Choroid plexus epithelial cell (primary cell): ENCODE measurements at regions not wholly inside any gene's neighbourhood (a gene's known extent, or its start where the extent isn't known, plus 50 kb on each side); places are given as distances from the start of the nearest gene placed in this dataset.

Experiments
- DNase-seq: peaks from one replicate; pipeline ENCODE4 v3.0.0-alpha.2; 2010; ENCODE audit warnings: low read depth
- H3K4me3 ChIP-seq: 2 replicates; pipeline ENCODE4 v1.5.1; 2011; ENCODE audit warnings: low read depth, mild to moderate bottlenecking, control low read depth, low read length, moderate library complexity
- CTCF ChIP-seq: conservative IDR thresholded peaks from 2 replicates; pipeline ENCODE4 v1.5.1; 2011; ENCODE audit warnings: low read depth, mild to moderate bottlenecking, control low read depth, inconsistent platforms, low read length, moderate library complexity

- no peak overlapping the region for H3K4me3 ChIP-seq
- TF ChIP-seq CTCF: no peak
- peak; percentile 60 for DNase-seq
Observed at GRCh38 chr10:52623761-52624160, 148.8 kb downstream of the MBL2 start.

- no peak for DNase-seq
- no peak for TF ChIP-seq CTCF
- H3K4me3 ChIP-seq: no peak overlapping the region
Observed at GRCh38 chr10:52627279-52627678, 145.3 kb downstream of the MBL2 start.

- no peak for TF ChIP-seq CTCF
- no peak for DNase-seq
- no peak overlapping the region for H3K4me3 ChIP-seq
Observed at GRCh38 chr10:52631146-52631545, 141.4 kb downstream of the MBL2 start.

GRCh38 chr10:52631648-52632047 is 140.9 kb downstream of the MBL2 start:
- no peak for DNase-seq
- H3K4me3 ChIP-seq: no peak overlapping the region
- no peak for TF ChIP-seq CTCF

- TF ChIP-seq CTCF: no peak
- no peak overlapping the region for H3K4me3 ChIP-seq
Observed at GRCh38 chr10:52632591-52632990, 140.0 kb downstream of the MBL2 start.

GRCh38 chr10:52633266-52633665 is 139.3 kb downstream of the MBL2 start:
- no peak for TF ChIP-seq CTCF
- DNase-seq: no peak

More at GRCh38 chr10:52632591-52632990, 140.0 kb downstream of the MBL2 start:
- DNase-seq: peak; percentile 30

GRCh38 chr10:52635651-52636050 is 136.9 kb downstream of the MBL2 start:
- DNase-seq: no peak
- H3K4me3 ChIP-seq: no peak overlapping the region
- no peak for TF ChIP-seq CTCF

More at GRCh38 chr10:52633266-52633665, 139.3 kb downstream of the MBL2 start:
- H3K4me3 ChIP-seq: no peak overlapping the region
